KMS-11 (cell line): ENCODE measurements at regions not wholly inside any gene's neighbourhood (a gene's known extent, or its start where the extent isn't known, plus 50 kb on each side); places are given as distances from the start of the nearest gene placed in this dataset.

Source experiments
- H2AFZ ChIP-seq: fragments of 200-600 bp; sonication (generic); 2 replicates; pipeline ENCODE4 v1.6.1; 2016; ENCODE audit warnings: antibody characterized with exemption, mixed run types, low read depth
- H3K27ac ChIP-seq: fragments of 200-600 bp; sonication (generic); 2 replicates; pipeline ENCODE4 v1.6.1; 2016; ENCODE audit warnings: mild to moderate bottlenecking, mixed run types
- H3K27me3 ChIP-seq: fragments of 200-600 bp; sonication (generic); 2 replicates; pipeline ENCODE4 v1.6.1; 2017; ENCODE audit warnings: mild to moderate bottlenecking, low read depth, mixed run types, moderate library complexity; ENCODE audit not compliant: insufficient read depth
- H3K36me3 ChIP-seq: fragments of 200-600 bp; sonication (generic); 2 replicates; pipeline ENCODE4 v1.6.1; 2017; ENCODE audit warnings: mild to moderate bottlenecking, mixed run types; ENCODE audit not compliant: insufficient read depth
- H3K4me1 ChIP-seq: fragments of 200-600 bp; sonication (generic); 2 replicates; pipeline ENCODE4 v1.6.1; 2016; ENCODE audit warnings: mild to moderate bottlenecking, low read depth, mixed run types; ENCODE audit not compliant: poor library complexity, severe bottlenecking
- H3K4me2 ChIP-seq: fragments of 200-600 bp; sonication (generic); 2 replicates; pipeline ENCODE4 v1.7.0; 2016; ENCODE audit warnings: mild to moderate bottlenecking, mixed run types
- H3K4me3 ChIP-seq: fragments of 200-600 bp; sonication (generic); IDR thresholded peaks from 2 replicates; pipeline ENCODE4 v1.6.1; 2017; ENCODE audit warnings: low read depth, low read length, mixed read lengths; ENCODE audit not compliant: insufficient read depth
- H3K79me2 ChIP-seq: fragments of 200-600 bp; sonication (generic); 2 replicates; pipeline ENCODE4 v1.6.1; 2016; ENCODE audit warnings: low read depth, mixed run types; ENCODE audit not compliant: insufficient read depth
- H3K9ac ChIP-seq: fragments of 200-600 bp; sonication (generic); 2 replicates; pipeline ENCODE4 v1.6.1; 2016; ENCODE audit warnings: mild to moderate bottlenecking, mixed run types
- H4K20me1 ChIP-seq: fragments of 200-600 bp; sonication (generic); 2 replicates; pipeline ENCODE4 v1.6.1; 2016; ENCODE audit warnings: mild to moderate bottlenecking, mixed run types; ENCODE audit not compliant: insufficient read depth
- CTCF ChIP-seq: fragments of 200-600 bp; sonication (generic); conservative IDR thresholded peaks from 2 replicates; pipeline ENCODE4 v1.6.1; 2017; ENCODE audit warnings: low read depth, mild to moderate bottlenecking, antibody characterized with exemption, low read length, moderate library complexity, mixed read lengths

- H3K4me2 ChIP-seq: peak overlapping the region; percentile 26
- H3K79me2 ChIP-seq: no peaks in the 10 kb centered on the region
- H3K27ac ChIP-seq: no peak overlapping the region
- TF ChIP-seq CTCF: peak; percentile 71
- no peak overlapping the region for H3K9ac ChIP-seq
- no peaks in the 10 kb centered on the region for H3K27me3 ChIP-seq
- no peaks in the 10 kb centered on the region for H4K20me1 ChIP-seq
- peaks cover 6% of the 10 kb centered on the region for H3K4me1 ChIP-seq
- no peaks in the 10 kb centered on the region for H3K36me3 ChIP-seq
- peak overlapping the region; percentile 22; the same call in 1 of the 2 replicates for H2AFZ ChIP-seq
- no peak overlapping the region for H3K4me3 ChIP-seq
Measured at GRCh38 chr20:6265204-6265904, 142.5 kb upstream of the FERMT1 start.

- TF ChIP-seq CTCF: no peak
- no peak overlapping the region for H3K4me2 ChIP-seq
Measured at GRCh38 chr20:6253396-6253795, 130.6 kb upstream of the FERMT1 start.

GRCh38 chr20:6245436-6245835 is 122.6 kb upstream of the FERMT1 start:
- no peaks in the 10 kb centered on the region for H4K20me1 ChIP-seq
- H3K4me2 ChIP-seq: no peak overlapping the region
- no peak overlapping the region for H3K4me3 ChIP-seq
- H3K27me3 ChIP-seq: no peaks in the 10 kb centered on the region
- no peaks in the 10 kb centered on the region for H3K4me1 ChIP-seq
- no peak overlapping the region for H3K9ac ChIP-seq
- no peaks in the 10 kb centered on the region for H3K36me3 ChIP-seq
- no peak for TF ChIP-seq CTCF
- H3K79me2 ChIP-seq: no peaks in the 10 kb centered on the region
- H2AFZ ChIP-seq: no peak overlapping the region
- no peak overlapping the region for H3K27ac ChIP-seq

More at GRCh38 chr20:6253396-6253795, 130.6 kb upstream of the FERMT1 start:
- Histone ChIP-seq H3K4me1 (no peaks in the 10 kb centered on the region), H3K4me3 (no peak overlapping the region), H2AFZ (no peak overlapping the region), H3K36me3 (no peaks in the 10 kb centered on the region), H4K20me1 (no peaks in the 10 kb centered on the region), H3K9ac (no peak overlapping the region), H3K79me2 (no peaks in the 10 kb centered on the region), H3K27ac (no peak overlapping the region), H3K27me3 (no peaks in the 10 kb centered on the region)

GRCh38 chr20:6241591-6241990 is 118.8 kb upstream of the FERMT1 start:
- H3K36me3 ChIP-seq: no peaks in the 10 kb centered on the region

More at GRCh38 chr20:6241591-6241990, 118.8 kb upstream of the FERMT1 start:
- no peaks in the 10 kb centered on the region for H3K27me3 ChIP-seq
- H3K79me2 ChIP-seq: no peaks in the 10 kb centered on the region
- H2AFZ ChIP-seq: no peak overlapping the region
- H3K4me2 ChIP-seq: no peak overlapping the region
- H3K9ac ChIP-seq: no peak overlapping the region
- no peak overlapping the region for H3K27ac ChIP-seq
- no peaks in the 10 kb centered on the region for H4K20me1 ChIP-seq
- no peak overlapping the region for H3K4me3 ChIP-seq
- no peaks in the 10 kb centered on the region for H3K4me1 ChIP-seq
- no peak for TF ChIP-seq CTCF
